ENCODE measurements at regions not wholly inside any gene's neighbourhood (a gene's known extent, or its start where the extent isn't known, plus 50 kb on each side); places are given as distances from the start of the nearest gene placed in this dataset.
"Not testable (repeated sequence)": the region's sequence is repeated elsewhere in the genome, so short reads cannot be mapped to it uniquely, and the experiment has no call there.

GRCh38 chr3:103512595-103512994 lies 1077.8 kb downstream of the ZPLD1 start:
- DNase-seq: no peak

DNA sequence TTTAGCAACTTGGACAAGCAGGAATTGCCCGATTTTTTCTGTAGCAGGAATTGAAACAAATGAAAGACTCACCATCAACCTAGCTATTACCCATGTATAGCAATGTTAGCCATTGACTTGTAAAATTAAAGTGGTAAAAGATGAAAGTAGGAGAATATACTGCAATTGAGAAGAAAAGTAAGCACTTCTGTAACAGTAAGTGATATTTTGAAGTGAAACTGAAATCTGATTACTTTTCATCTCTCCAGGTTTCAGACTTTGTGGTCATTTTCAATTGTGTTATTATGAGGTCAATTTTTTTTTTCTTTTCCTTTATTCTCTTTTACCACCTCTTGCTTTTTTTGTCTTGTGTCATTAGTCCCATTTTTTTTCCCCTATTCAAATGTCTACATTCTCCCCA lies 1078.2 kb downstream of the ZPLD1 start:
- DNase-seq: no peak

DNA sequence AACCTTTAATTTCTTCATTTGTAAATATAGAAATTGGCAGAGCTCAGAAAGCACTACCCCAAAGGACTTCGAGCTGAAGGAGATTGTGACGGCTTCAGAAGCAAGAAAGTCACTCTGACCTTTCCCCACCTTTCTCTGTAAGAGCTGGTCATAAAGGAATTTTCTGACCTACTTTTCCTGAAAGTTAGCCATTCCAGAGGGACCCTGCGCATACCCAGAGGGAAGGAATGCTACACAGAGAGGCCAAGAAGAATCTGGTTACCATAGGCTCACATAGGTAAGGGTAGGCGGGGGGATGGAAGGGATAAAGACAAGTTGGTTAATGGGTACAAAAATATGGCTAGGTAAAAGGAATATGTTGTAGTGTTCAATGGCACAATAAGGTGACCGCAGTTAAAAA lies 1080.3 kb downstream of the ZPLD1 start:
- DNase-seq: no peak

DNA sequence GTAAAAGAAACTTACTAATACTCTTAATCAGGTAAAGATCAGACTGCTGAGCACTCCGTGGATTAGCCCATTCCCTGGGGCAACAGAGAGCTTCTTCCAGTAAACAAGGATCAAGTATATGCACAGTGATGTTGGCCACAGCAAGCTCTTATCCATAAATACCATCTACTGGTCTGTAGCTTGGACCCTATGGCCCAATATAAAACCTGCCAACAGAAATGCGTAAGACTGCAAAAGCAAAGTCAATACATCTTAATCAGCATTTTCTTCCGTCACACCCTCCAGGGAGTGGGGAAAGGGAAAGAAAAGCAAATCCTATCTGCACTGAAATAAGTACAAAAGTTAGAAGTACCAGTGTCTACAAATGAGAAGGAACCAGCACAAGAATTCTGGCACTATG lies 1082.1 kb downstream of the ZPLD1 start:
- no peak for DNase-seq

DNA sequence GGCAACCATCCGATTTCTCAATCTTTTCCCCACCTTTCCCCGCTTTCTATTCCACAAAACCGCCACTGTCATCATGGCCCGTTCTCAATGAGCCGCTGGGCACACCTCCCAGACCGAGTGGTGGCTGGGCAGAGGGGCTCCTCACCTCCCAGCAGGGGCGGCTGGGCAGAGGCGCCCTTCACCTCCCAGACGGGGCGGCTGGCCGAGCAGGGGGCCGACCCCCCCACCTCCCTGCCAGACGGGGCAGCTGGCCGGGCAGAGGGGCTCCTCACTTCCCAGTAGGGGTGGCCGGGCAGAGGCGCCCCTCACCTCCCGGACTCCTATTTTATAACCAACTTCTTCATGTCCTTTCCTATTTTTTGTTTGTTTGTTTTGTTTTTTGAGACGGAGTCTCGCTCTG lies 1096.5 kb downstream of the ZPLD1 start:
- not testable (repeated sequence) for DNase-seq

- no peak for DNase-seq
Measured at GRCh38 chr3:103532986-103533385, 1098.2 kb downstream of the ZPLD1 start.

DNA sequence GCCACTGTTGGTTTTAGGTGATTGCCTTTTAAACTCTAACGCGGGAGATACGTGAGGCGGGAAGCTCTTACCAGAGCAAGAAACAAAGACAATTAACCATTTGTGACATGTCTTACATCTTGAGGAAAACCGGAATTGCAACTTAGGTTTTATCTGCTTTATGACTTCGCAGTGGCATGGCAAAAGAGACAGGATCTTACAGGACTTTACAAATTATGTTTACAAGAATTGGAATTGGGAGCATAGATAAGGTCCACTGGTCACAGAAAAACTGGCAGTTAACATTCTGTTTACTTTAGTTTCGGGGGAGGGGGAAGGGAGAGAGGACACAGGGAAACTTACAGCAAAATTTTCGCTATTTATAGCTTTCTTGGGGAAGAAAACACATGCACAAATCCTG lies 1119.6 kb downstream of the ZPLD1 start:
- no peak for DNase-seq

DNA sequence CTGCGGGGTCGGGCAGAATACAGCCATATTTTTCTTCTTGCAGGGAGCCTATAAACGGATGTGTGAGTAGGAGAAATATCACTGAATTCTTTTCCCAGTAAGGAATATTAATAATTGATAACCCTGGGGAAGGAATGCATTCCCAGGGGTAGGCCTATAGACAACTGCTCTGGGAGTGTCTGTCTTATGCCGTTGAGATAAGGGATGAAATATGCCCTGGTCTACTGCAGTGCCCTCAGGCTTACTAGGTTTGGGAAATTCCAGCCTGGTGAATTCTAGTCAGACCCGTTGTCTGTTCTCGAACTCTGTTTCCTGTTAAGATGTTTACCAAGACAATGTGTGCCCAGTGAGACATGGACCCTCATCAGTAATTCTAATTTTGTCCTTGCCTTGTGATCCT lies 1129.3 kb downstream of the ZPLD1 start:
- DNase-seq: not testable (repeated sequence)

GRCh38 chr3:103585809-103586208 lies 1151.0 kb downstream of the ZPLD1 start:
- no peak for DNase-seq

DNA sequence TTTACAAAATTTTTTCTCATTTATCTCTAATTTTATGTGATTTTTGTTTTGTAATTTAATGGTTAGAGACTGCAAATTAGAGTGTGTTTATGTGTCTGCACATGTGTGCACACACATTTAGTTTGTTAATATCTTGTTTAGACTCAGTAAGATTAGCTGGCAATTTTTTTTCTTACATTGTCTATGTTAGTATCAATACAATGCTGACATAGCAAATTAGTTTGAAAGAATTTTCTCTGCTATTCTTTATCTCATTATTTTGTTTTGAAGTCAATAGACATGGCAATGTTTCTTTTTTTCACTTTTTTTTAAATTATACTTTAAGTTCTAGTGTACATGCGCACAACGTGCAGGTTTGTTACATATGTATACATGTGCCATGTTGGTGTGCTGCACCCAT lies 1155.0 kb downstream of the ZPLD1 start:
- DNase-seq: no peak

DNA sequence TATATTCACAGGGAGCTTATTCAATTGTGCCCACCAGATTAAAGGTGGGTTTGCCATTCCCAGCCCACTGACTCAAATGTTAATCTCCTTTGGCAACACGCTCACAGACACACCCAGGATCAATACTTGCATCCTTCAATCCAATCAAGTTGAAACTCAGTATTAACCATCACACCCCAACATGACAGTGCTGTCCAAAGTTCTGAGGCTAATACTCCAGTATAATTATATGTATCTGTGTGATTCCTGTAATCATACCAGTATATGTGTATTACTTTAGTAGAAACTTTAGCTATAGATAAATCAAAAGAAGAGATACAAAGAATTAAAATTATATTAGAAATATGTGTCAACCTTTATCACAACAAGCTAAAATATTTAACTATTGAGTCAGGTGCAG lies 1166.0 kb downstream of the ZPLD1 start:
- DNase-seq: no peak

DNA sequence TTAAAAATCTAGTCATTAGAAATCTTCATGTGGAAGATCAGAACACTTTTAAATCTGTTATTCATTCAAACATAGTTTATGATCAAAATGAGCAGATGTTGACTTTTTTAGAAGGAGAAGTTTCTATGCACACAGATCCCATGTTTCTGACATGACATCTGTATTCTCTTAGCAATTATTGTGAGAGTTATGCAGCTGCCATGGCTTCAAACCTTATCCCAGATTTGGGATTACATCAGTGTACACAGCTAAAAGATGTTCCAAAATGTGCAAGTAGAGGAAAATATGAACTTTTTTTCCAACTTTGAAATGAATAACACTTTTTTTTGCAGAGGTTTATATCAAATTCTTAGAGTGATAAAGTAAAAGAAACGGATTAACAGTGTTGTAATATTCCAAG lies 1166.9 kb downstream of the ZPLD1 start:
- no peak for DNase-seq

DNA sequence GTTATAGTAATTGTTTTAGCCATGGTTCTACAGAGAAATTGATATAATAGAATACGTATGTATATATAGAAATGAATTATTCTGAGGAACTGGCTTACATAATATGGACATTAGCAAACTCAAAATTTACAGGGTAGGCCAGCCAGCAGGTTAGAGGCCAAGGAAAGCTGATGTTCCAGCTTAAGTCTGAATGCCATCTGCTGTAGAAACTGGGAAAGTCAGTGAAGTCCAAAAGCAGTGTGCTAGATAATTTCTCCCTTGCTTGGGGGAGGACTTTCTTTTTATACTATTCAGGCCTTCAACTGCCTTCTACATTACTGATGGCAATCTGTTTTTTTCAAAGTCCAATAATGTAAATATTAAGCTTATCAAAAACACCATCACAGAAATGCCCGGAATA lies 1174.7 kb downstream of the ZPLD1 start:
- no peak for DNase-seq

DNA sequence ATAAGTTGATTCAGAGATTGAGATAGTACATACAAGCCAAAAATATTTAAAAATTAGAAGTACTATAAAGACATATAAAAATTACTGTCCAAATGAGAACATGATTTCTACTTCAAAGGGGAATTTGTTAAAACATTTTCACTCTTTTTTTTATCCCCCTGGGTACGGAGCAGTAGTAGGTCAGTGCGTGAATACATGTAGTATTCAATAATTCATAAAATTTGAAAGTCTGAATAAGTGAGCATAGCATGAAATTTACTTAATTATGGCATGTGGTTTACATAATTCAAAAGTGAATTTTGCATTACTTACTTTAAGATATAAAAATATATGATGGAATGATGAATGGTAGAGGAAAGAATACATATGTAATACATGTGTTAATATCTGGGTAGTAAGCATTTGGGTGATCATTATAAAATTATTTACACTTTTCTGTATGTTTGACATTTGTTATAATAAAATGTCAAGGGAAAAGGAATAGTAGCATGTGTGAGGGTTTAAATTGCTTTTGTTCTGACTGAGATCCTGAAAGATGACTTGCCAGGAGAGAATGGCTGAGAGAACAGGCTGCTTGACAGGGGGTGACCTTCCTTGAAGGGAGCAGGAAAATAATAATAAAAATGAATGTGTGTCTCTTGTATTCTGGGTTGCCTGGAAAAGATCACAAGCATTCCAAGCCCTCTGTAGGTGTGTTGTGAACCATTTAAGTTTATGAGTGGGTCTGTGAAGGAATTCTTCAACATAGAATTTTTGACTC lies 1178.8 kb downstream of the ZPLD1 start:
- no peak for DNase-seq

- DNase-seq: no peak
Measured at GRCh38 chr3:103614719-103615118, 1179.9 kb downstream of the ZPLD1 start.

- DNase-seq: no peak
Measured at GRCh38 chr3:103617961-103618360, 1183.1 kb downstream of the ZPLD1 start.

DNA sequence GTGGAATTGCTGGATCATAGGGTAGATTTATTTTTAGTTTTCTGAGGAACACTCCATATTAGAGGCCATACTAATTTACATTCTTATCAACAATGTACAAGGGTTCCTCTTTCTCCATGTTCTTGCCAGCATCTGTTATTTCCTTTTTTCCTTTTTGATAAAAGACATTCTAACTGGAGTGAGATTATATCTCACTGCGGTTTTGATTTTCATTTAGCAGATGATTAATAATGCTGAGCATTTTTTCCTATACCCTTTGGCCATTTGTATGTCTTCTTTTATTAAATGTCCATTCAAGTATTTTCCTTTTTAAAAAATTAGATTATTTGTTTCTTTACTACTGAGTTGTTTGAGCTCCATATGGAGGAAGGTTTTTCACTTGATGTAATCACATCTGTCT lies 1189.5 kb downstream of the ZPLD1 start:
- no peak for DNase-seq

GRCh38 chr3:103629391-103629790 lies 1194.6 kb downstream of the ZPLD1 start:
- no peak for DNase-seq

DNA sequence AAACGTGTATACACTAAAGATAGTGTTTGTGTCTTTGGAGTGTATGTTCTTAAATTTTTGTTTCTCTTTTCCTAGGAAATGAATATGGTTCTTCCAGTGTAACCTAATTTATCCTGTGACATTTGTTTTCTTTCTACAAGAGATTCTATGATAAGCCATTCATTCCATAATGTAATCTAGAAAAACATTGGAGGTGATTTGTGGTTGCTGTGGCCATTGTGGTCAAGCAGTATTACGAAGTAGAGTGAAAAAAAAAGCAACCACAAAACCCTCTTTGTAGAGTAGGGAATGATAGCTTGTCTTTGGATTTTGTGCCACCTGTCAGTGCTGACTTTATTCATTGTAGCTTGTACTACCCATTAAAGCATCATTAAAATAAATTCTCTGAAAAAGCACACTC lies 1209.6 kb downstream of the ZPLD1 start:
- DNase-seq: no peak

DNA sequence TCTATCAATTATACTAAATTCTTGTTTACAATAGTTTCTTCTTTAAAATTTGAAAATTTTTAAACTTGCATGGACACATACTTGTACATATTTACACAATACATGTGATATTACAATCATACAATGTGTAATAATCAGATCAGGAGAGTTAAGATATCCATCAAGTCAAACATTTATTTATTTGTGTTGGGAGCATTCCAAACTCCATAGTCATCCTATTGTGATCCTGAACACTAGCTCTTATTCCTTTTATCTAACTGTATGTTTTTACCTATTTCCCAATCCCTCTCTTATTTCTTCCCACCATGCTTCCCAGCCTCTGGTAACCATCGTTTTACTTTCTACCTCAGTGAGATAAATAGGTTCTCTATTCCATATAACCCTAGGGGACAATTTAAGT lies 1219.2 kb downstream of the ZPLD1 start:
- DNase-seq: no peak

- DNase-seq: no peak
Measured at GRCh38 chr3:103657756-103658155, 1222.9 kb downstream of the ZPLD1 start.

GRCh38 chr3:103660810-103661209 lies 1226.0 kb downstream of the ZPLD1 start:
- DNase-seq: no peak

DNA sequence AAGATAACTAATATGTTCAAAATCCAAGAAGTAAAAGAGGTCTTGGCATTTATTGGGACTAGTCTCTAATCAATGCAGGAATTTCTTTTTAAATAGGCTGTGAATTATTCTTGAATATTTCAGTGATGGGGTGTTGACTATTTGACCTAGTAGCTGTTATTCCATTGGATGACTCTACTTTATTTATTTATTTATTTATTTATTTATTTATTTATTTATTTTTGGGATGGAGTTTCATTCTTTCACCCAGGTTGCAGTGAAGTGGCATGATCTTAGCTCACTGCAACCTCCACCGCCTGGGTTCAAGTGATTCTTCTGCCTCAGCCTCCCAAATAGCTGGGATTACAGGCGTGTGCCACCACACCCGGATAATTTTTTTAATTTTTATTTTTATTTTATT lies 1227.8 kb downstream of the ZPLD1 start:
- no peak for DNase-seq

DNA sequence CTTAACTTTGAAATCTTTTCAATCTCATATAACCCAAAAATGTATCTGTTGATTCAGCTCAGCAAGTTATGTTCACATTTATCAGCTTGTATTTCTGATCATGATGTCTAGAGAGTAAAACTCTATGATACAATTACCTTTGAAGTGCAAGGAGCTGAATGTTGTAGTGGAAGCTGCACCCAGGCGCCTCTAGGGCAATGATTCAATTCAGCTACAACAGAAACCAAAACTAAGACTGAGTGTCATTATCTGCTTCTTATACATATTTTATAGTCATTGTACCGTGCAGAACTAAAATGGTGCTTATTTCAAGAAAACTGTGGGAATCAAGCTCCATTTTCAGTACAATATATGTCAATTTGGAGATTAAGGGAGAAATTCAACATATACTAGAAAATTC lies 1237.5 kb downstream of the ZPLD1 start:
- DNase-seq: no peak

GRCh38 chr3:103684904-103685303 lies 1250.1 kb downstream of the ZPLD1 start:
- DNase-seq: no peak
